ENCODE measurements at regions not wholly inside any gene's neighbourhood (a gene's known extent, or its start where the extent isn't known, plus 50 kb on each side); places are given as distances from the start of the nearest gene placed in this dataset.

- Histone ChIP-seq H3K27me3 (ENCODE audit: control insufficient read depth in 4 of 4, insufficient read depth in 4 of 4, low read length in 3 of 4) (no peaks in the 10 kb centered on the region), H3K36me3 (ENCODE audit: control insufficient read depth in 4 of 4, insufficient read depth in 3 of 4, low read depth in 1 of 4, low read length in 3 of 4) (no peaks in the 10 kb centered on the region), H3K27ac (ENCODE audit: low read depth in 1 of 2, low read length in 2 of 2) (peak overlapping the region; percentile 83 to 85), H3K9ac (ENCODE audit: low read depth in 1 of 2, low read length in 2 of 2) (no peak overlapping the region), H3K9me3 (ENCODE audit: control insufficient read depth in 4 of 4, low read length in 3 of 4) (peaks cover 0 to 2% (median 0%) of the 10 kb centered on the region in 4 donors), H3K4me3 (ENCODE audit: low read depth in 1 of 3, low read length in 3 of 3) (no peak overlapping the region), H3K4me1 (ENCODE audit: control insufficient read depth in 4 of 4, insufficient read depth in 4 of 4, low read length in 3 of 4) (peaks cover 1 to 27% (median 3%) of the 10 kb centered on the region in 4 donors)
- 88% methylated on average over 5 of the region's 5 CpGs for WGBS
- DNase-seq (ENCODE audit: low spot score), result no peak
- TF ChIP-seq RAD21 (IDR thresholded peaks at IDR 0.05), result no peak
- no peak for TF ChIP-seq RXRA (IDR thresholded peaks at IDR 0.05)
- no peak for TF ChIP-seq HNF4G (IDR thresholded peaks at IDR 0.05)
- no peak for TF ChIP-seq EGR1 (IDR thresholded peaks at IDR 0.05; ENCODE audit: low read depth in 2 of 2)
- TF ChIP-seq FOXA2 (IDR thresholded peaks at IDR 0.05), result no peak
- TF ChIP-seq NR2F2 (IDR thresholded peaks at IDR 0.05), result no peak
- no peak for TF ChIP-seq TAF1 (conservative IDR thresholded peaks at IDR 0.05)
Observed at GRCh38 chr15:37789397-37789786, 145.0 kb upstream of the TMCO5A start.

GRCh38 chr15:37789881-37790280, 144.6 kb upstream of the TMCO5A start:
- H3K4me3 ChIP-seq (ENCODE audit: low read depth in 1 of 3, low read length in 3 of 3), result no peak overlapping the region
- peak overlapping the region in 1 of 2 donors; percentile 83 for H3K27ac ChIP-seq (ENCODE audit: low read depth in 1 of 2, low read length in 2 of 2)
- H3K9ac ChIP-seq (ENCODE audit: low read depth in 1 of 2, low read length in 2 of 2), result no peak overlapping the region
- no peaks in the 10 kb centered on the region for H3K36me3 ChIP-seq (ENCODE audit: control insufficient read depth in 4 of 4, insufficient read depth in 3 of 4, low read depth in 1 of 4, low read length in 3 of 4)
- H3K27me3 ChIP-seq (ENCODE audit: control insufficient read depth in 4 of 4, insufficient read depth in 4 of 4, low read length in 3 of 4), result no peaks in the 10 kb centered on the region
- peaks cover 1 to 27% (median 3%) of the 10 kb centered on the region in 4 donors for H3K4me1 ChIP-seq (ENCODE audit: control insufficient read depth in 4 of 4, insufficient read depth in 4 of 4, low read length in 3 of 4)
- DNase-seq (ENCODE audit: low spot score), result no peak
- no peak for TF ChIP-seq ZBTB33 (IDR thresholded peaks at IDR 0.05)
- peak in 1 of 2 donors; percentile 17 for TF ChIP-seq JUND (IDR thresholded peaks at IDR 0.05)
- TF ChIP-seq HNF4A (conservative IDR thresholded peaks at IDR 0.05), result peak in 1 of 2 donors; percentile 32
- no peak for TF ChIP-seq FOXA2 (IDR thresholded peaks at IDR 0.05)
- peaks cover 0 to 2% (median 0%) of the 10 kb centered on the region in 4 donors for H3K9me3 ChIP-seq (ENCODE audit: control insufficient read depth in 4 of 4, low read length in 3 of 4)

- Histone ChIP-seq H3K27me3 (ENCODE audit: control insufficient read depth in 4 of 4, insufficient read depth in 4 of 4, low read length in 3 of 4) (no peaks in the 10 kb centered on the region), H3K4me3 (ENCODE audit: low read depth in 1 of 3, low read length in 3 of 3) (no peak overlapping the region), H3K36me3 (ENCODE audit: control insufficient read depth in 4 of 4, insufficient read depth in 3 of 4, low read depth in 1 of 4, low read length in 3 of 4) (no peaks in the 10 kb centered on the region), H3K9ac (ENCODE audit: low read depth in 1 of 2, low read length in 2 of 2) (no peak overlapping the region), H3K27ac (ENCODE audit: low read depth in 1 of 2, low read length in 2 of 2) (no peak overlapping the region), H3K4me1 (ENCODE audit: control insufficient read depth in 4 of 4, insufficient read depth in 4 of 4, low read length in 3 of 4) (peaks cover 1 to 27% (median 3%) of the 10 kb centered on the region in 4 donors), H3K9me3 (ENCODE audit: control insufficient read depth in 4 of 4, low read length in 3 of 4) (peaks cover 0 to 2% (median 0%) of the 10 kb centered on the region in 4 donors)
- 83% methylated on average over 3 of the region's 3 CpGs for WGBS
- TF ChIP-seq SP1 (IDR thresholded peaks at IDR 0.05) (no peak), JUND (IDR thresholded peaks at IDR 0.05) (no peak), RAD21 (IDR thresholded peaks at IDR 0.05) (no peak), HNF4A (conservative IDR thresholded peaks at IDR 0.05) (no peak), NR2F2 (IDR thresholded peaks at IDR 0.05) (no peak), REST (IDR thresholded peaks at IDR 0.05) (no peak), RXRA (IDR thresholded peaks at IDR 0.05) (no peak), TAF1 (conservative IDR thresholded peaks at IDR 0.05) (no peak), ATF3 (IDR thresholded peaks at IDR 0.05) (no peak), HNF4G (IDR thresholded peaks at IDR 0.05) (no peak), EGR1 (IDR thresholded peaks at IDR 0.05; ENCODE audit: low read depth in 2 of 2) (no peak), FOXA1 (IDR thresholded peaks at IDR 0.05) (no peak), ZBTB33 (IDR thresholded peaks at IDR 0.05) (no peak), FOXA2 (IDR thresholded peaks at IDR 0.05) (no peak), GABPA (IDR thresholded peaks at IDR 0.05 in 1 of 2, conservative IDR thresholded peaks at IDR 0.05 in 1 of 2) (no peak), MAX (IDR thresholded peaks at IDR 0.05) (no peak)
- DNase-seq (ENCODE audit: low spot score), result no peak
Observed at GRCh38 chr15:37791693-37792092, 142.7 kb upstream of the TMCO5A start.

Measured in liver (tissue), 7 donors.